GM19397 (cell line): ENCODE measurements at regions not wholly inside any gene's neighbourhood (a gene's known extent, or its start where the extent isn't known, plus 50 kb on each side); places are given as distances from the start of the nearest gene placed in this dataset.

ENCODE experiments used
- ATAC-seq: cut with Tn5 transposase; IDR thresholded peaks from one replicate; pipeline ENCODE4 v1.9.1; 2021; ENCODE audit warnings: mild to moderate bottlenecking, moderate library complexity; ENCODE audit not compliant: unreplicated experiment

DNA sequence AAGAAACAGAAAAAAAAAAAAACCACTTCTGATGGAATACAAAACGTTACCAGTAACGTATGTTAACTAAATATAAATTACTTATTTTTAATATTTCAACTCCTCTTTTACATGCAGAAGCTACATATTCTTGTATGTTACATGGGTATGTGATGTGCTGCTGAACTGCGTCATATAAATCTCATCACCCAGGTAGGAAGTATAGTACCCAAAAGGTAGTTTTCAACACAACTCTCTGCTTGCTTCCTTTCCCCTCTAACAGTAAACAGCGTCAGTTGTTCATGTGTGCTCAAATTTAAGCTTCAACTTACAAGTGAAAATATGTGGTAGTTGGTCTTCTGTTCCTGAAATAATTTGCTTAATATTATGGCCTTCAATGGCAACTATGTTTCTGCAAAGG lies 250.0 kb upstream of the RBMY1B start:
- ATAC-seq: no peak

DNA sequence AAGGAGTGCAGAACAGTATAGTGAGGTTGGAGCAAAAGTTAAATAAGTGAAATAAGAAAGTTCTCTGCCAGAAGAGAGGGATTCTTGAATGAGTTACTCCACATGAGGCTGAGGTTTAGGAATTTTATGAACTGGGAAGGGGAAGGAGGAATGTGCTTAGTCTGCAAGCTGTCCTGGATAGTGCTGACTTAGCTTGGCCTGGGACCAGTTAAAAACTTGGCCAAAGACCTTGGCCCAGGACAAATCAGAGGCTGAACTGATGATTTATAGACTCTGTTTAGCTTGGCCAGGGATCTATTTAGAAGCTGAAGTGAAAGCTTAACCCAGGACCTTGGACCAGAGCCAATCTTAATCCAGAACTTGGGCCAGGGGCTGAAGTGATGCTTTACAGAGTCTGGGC lies 244.4 kb upstream of the RBMY1B start:
- no peak for ATAC-seq

- no peak for ATAC-seq
Observed at GRCh38 chrY:21267164-21267563, 244.0 kb upstream of the RBMY1B start.

- no peak for ATAC-seq
Observed at GRCh38 chrY:21287769-21288168, 223.4 kb upstream of the RBMY1B start.

DNA sequence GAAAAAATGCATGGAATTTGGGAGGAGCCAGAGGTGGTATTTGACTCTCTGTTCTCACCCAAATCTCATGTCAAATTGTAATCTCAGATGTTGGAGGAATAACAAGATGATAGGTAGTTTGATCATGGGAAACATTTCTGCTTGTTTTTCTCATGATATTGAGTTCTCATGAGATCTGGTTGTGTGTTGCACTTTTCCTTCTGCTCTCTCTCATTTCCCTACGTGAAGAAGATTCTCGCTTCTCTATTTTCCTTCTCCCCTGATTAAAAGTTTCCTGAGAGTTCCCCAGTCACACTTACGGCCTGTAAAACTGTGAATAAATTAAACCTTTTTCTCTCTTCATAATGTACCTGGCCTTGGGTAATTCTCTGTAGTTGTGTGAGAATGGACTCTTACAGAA lies 222.2 kb upstream of the RBMY1B start:
- no peak for ATAC-seq

- ATAC-seq: no peak
Observed at GRCh38 chrY:21295206-21295605, 215.9 kb upstream of the RBMY1B start.

DNA sequence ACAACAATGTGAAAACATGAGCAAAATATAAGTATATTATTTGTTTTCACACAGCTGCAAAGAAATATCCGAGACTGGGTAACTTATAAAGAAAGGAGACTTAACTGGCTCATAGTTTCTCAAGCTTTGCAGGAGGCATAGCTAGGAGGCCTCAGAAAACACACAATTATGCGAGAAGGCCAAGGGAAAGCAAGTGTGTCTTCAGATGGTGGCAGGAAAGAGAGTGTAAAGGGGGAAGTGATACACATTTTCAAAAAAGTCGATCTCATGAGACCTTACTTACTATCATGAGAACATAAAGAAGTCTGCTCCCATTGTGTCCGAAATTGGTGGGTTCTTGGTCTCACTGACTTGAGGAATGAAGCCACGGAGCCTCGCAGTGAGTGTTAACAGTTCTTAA lies 208.9 kb upstream of the RBMY1B start:
- no peak for ATAC-seq

- no peak for ATAC-seq
Observed at GRCh38 chrY:21315366-21315765, 195.8 kb upstream of the RBMY1B start.
